Neural cell (in vitro differentiated cells): ENCODE measurements at regions not wholly inside any gene's neighbourhood (a gene's known extent, or its start where the extent isn't known, plus 50 kb on each side); places are given as distances from the start of the nearest gene placed in this dataset.

Source experiments
- EP300 ChIP-seq: fragments of 450-650 bp; conservative IDR thresholded peaks from 2 replicates; pipeline ENCODE4 v1.6.1; 2014; ENCODE audit warnings: antibody characterized with exemption, mild to moderate bottlenecking, moderate library complexity; ENCODE audit not compliant: poor library complexity, severe bottlenecking
- EZH2 ChIP-seq: fragments of 200-600, 300-800 bp; shearing (Covaris generic), sonication (generic); IDR thresholded peaks from 2 replicates; pipeline ENCODE4 v1.6.1; 2014; ENCODE audit warnings: antibody characterized with exemption, low read length, borderline replicate concordance, mild to moderate bottlenecking; ENCODE audit not compliant: insufficient read depth, poor library complexity, severe bottlenecking
- MXI1 ChIP-seq: fragments of 450-650 bp; conservative IDR thresholded peaks from 2 replicates; pipeline ENCODE4 v1.6.1; 2014; ENCODE audit warnings: antibody characterized with exemption, mild to moderate bottlenecking; ENCODE audit not compliant: poor library complexity, severe bottlenecking
- POLR2AphosphoS5 ChIP-seq: IDR thresholded peaks from 2 replicates; pipeline ENCODE4 v1.6.1; 2012
- RAD21 ChIP-seq: fragments of 450-650 bp; conservative IDR thresholded peaks from 2 replicates; pipeline ENCODE4 v1.6.1; 2014; ENCODE audit warnings: antibody characterized with exemption, mild to moderate bottlenecking, moderate library complexity
- TAF1 ChIP-seq: IDR thresholded peaks from 2 replicates; pipeline ENCODE4 v1.6.1; 2012; ENCODE audit warnings: low read depth
- TF ChIP-seq, protein P1 (sequence below): fragments of 450-650 bp; IDR thresholded peaks from 2 replicates; pipeline ENCODE4 v1.5.1; 2014; ENCODE audit warnings: antibody characterized with exemption, mild to moderate bottlenecking, moderate library complexity; ENCODE audit not compliant: poor library complexity, severe bottlenecking
- TF ChIP-seq, protein P2 (sequence below): IDR thresholded peaks from 2 replicates; pipeline ENCODE4 v1.6.1; 2012; ENCODE audit warnings: borderline replicate concordance

DNA sequence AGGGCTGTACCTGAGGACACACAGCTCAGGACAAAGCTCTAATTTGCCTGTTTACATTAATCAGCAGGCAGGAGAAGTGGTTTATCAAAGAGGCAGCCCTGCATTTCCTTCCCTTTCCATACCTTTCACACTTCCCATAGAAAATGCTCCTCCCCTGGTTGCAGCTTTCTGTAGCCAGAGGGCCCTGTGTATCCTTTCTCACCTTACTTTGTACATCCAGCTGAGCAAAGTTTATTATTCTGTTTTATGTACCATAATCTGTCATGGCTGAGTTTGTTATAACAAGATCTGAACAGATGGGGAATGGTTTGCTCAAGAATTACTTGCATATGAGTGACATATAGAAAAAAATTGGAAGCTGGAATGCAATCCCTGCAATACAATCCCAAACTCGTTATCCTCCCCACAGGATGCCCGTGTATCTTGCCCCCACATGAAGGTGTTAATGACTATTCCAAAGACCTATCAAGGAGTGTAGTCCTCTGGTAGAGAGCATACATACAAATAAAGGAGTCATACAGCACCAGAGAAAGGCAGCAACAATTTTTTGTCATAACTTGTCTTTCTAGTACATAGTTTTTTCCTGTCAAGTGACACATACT is 1025.8 kb upstream of the KLHL29 start:
- TF ChIP-seq MXI1 (no peak), EZH2 (no peak), EP300 (no peak), RAD21 (peak; percentile 66), TAF1 (no peak), POLR2AphosphoS5 (no peak)
- TF ChIP-seq, protein P1, sequence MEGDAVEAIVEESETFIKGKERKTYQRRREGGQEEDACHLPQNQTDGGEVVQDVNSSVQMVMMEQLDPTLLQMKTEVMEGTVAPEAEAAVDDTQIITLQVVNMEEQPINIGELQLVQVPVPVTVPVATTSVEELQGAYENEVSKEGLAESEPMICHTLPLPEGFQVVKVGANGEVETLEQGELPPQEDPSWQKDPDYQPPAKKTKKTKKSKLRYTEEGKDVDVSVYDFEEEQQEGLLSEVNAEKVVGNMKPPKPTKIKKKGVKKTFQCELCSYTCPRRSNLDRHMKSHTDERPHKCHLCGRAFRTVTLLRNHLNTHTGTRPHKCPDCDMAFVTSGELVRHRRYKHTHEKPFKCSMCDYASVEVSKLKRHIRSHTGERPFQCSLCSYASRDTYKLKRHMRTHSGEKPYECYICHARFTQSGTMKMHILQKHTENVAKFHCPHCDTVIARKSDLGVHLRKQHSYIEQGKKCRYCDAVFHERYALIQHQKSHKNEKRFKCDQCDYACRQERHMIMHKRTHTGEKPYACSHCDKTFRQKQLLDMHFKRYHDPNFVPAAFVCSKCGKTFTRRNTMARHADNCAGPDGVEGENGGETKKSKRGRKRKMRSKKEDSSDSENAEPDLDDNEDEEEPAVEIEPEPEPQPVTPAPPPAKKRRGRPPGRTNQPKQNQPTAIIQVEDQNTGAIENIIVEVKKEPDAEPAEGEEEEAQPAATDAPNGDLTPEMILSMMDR: peak; percentile 58
- TF ChIP-seq, protein P2, sequence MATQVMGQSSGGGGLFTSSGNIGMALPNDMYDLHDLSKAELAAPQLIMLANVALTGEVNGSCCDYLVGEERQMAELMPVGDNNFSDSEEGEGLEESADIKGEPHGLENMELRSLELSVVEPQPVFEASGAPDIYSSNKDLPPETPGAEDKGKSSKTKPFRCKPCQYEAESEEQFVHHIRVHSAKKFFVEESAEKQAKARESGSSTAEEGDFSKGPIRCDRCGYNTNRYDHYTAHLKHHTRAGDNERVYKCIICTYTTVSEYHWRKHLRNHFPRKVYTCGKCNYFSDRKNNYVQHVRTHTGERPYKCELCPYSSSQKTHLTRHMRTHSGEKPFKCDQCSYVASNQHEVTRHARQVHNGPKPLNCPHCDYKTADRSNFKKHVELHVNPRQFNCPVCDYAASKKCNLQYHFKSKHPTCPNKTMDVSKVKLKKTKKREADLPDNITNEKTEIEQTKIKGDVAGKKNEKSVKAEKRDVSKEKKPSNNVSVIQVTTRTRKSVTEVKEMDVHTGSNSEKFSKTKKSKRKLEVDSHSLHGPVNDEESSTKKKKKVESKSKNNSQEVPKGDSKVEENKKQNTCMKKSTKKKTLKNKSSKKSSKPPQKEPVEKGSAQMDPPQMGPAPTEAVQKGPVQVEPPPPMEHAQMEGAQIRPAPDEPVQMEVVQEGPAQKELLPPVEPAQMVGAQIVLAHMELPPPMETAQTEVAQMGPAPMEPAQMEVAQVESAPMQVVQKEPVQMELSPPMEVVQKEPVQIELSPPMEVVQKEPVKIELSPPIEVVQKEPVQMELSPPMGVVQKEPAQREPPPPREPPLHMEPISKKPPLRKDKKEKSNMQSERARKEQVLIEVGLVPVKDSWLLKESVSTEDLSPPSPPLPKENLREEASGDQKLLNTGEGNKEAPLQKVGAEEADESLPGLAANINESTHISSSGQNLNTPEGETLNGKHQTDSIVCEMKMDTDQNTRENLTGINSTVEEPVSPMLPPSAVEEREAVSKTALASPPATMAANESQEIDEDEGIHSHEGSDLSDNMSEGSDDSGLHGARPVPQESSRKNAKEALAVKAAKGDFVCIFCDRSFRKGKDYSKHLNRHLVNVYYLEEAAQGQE: peak; percentile 64
